ENCODE measurements at regions not wholly inside any gene's neighbourhood (a gene's known extent, or its start where the extent isn't known, plus 50 kb on each side); places are given as distances from the start of the nearest gene placed in this dataset.

GRCh38 chr7:25322473-25322872 lies 94.2 kb upstream of the NPVF start:
- no peak for TF ChIP-seq POLR2AphosphoS5 (IDR thresholded peaks at IDR 0.05; ENCODE audit: low read depth, low read length)
- no peak for TF ChIP-seq POLR2A (IDR thresholded peaks at IDR 0.05; ENCODE audit: low read depth, low read length)
